IMR-90 (cell line): ENCODE measurements at regions not wholly inside any gene's neighbourhood (a gene's known extent, or its start where the extent isn't known, plus 50 kb on each side); places are given as distances from the start of the nearest gene placed in this dataset.

ENCODE experiments used
- BHLHE40 ChIP-seq: fragments of 150-350 bp; IDR thresholded peaks from 2 replicates; pipeline ENCODE4 v1.6.1; 2016; ENCODE audit warnings: mild to moderate bottlenecking, low read depth, low read length
- CEBPB ChIP-seq: IDR thresholded peaks from 2 replicates; pipeline ENCODE4 v1.6.1; 2012; ENCODE audit warnings: low read depth, low read length, improper control_type of control experiment
- POLR2A ChIP-seq: IDR thresholded peaks from 2 replicates; pipeline ENCODE4 v1.6.1; 2012; ENCODE audit warnings: mild to moderate bottlenecking, low read depth, low read length
- RAD21 ChIP-seq: IDR thresholded peaks from 2 replicates; pipeline ENCODE4 v1.6.1; 2012; ENCODE audit warnings: low read length, improper control_type of control experiment
- RFX5 ChIP-seq: IDR thresholded peaks from 2 replicates; pipeline ENCODE4 v1.8.0; 2012; ENCODE audit warnings: low read depth, mild to moderate bottlenecking, low read length, moderate library complexity
- SMC3 ChIP-seq: fragments of 150-350 bp; IDR thresholded peaks from 2 replicates; pipeline ENCODE4 v1.6.1; 2016; ENCODE audit warnings: low read depth, mild to moderate bottlenecking, antibody characterized with exemption, low read length, moderate library complexity
- TF ChIP-seq, protein P1 (sequence below): conservative IDR thresholded peaks from 2 replicates; pipeline ENCODE4 v1.5.1; 2012; ENCODE audit warnings: mild to moderate bottlenecking, low read depth, low read length, improper control_type of control experiment
- TF ChIP-seq, protein P2 (sequence below): fragments of 150-350 bp; IDR thresholded peaks from 2 replicates; pipeline ENCODE4 v1.6.1; 2017; ENCODE audit warnings: mild to moderate bottlenecking, antibody characterized with exemption, low read length, low read depth

GRCh38 chr5:159440235-159440634 is 109.9 kb upstream of the IL12B start:
- TF ChIP-seq, protein P1, sequence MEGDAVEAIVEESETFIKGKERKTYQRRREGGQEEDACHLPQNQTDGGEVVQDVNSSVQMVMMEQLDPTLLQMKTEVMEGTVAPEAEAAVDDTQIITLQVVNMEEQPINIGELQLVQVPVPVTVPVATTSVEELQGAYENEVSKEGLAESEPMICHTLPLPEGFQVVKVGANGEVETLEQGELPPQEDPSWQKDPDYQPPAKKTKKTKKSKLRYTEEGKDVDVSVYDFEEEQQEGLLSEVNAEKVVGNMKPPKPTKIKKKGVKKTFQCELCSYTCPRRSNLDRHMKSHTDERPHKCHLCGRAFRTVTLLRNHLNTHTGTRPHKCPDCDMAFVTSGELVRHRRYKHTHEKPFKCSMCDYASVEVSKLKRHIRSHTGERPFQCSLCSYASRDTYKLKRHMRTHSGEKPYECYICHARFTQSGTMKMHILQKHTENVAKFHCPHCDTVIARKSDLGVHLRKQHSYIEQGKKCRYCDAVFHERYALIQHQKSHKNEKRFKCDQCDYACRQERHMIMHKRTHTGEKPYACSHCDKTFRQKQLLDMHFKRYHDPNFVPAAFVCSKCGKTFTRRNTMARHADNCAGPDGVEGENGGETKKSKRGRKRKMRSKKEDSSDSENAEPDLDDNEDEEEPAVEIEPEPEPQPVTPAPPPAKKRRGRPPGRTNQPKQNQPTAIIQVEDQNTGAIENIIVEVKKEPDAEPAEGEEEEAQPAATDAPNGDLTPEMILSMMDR = no peak
- TF ChIP-seq POLR2A (no peak), SMC3 (no peak), RFX5 (no peak), BHLHE40 (no peak), RAD21 (no peak), CEBPB (no peak)
- TF ChIP-seq, protein P2, sequence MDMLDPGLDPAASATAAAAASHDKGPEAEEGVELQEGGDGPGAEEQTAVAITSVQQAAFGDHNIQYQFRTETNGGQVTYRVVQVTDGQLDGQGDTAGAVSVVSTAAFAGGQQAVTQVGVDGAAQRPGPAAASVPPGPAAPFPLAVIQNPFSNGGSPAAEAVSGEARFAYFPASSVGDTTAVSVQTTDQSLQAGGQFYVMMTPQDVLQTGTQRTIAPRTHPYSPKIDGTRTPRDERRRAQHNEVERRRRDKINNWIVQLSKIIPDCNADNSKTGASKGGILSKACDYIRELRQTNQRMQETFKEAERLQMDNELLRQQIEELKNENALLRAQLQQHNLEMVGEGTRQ = no peak
